Thyroid gland (tissue), 4 donors: ENCODE measurements at regions not wholly inside any gene's neighbourhood (a gene's known extent, or its start where the extent isn't known, plus 50 kb on each side); places are given as distances from the start of the nearest gene placed in this dataset.

Experiments
- CTCF ChIP-seq, 6 experiments: fragments of 200-600 bp in 3 of 6; fragments of 450-650 bp in 3 of 6; sonication (generic) in 3 of 6; IDR thresholded peaks; one replicate each; pipeline ENCODE4 v1.5.1; 2016 to 2019; ENCODE audit warnings: antibody characterized with exemption in 6 of 6, mild to moderate bottlenecking in 2 of 6, inconsistent platforms in 1 of 6, moderate library complexity in 1 of 6
- POLR2A ChIP-seq, 2 donors: fragments of 450-650 bp; IDR thresholded peaks; one replicate each; pipeline ENCODE4 v1.6.1; 2017; ENCODE audit warnings: antibody characterized with exemption in 2 of 2, mild to moderate bottlenecking in 2 of 2, moderate library complexity in 1 of 2

GRCh38 chr12:60078026-60078425, 482.2 kb downstream of the SLC16A7 start:
- no peak for TF ChIP-seq CTCF (IDR thresholded peaks at IDR 0.05)
- no peak for TF ChIP-seq POLR2A (IDR thresholded peaks at IDR 0.05)
